Nucleus accumbens (tissue), 56 donors: ENCODE measurements at regions not wholly inside any gene's neighbourhood (a gene's known extent, or its start where the extent isn't known, plus 50 kb on each side); places are given as distances from the start of the nearest gene placed in this dataset.
"Not testable (repeated sequence)": the region's sequence is repeated elsewhere in the genome, so short reads cannot be mapped to it uniquely, and the experiment has no call there.

Source experiments
- DNase-seq, 56 donors: peaks; one replicate each; lab custom pipeline; 2025; lab: John Stamatoyannopoulos, UW

DNA sequence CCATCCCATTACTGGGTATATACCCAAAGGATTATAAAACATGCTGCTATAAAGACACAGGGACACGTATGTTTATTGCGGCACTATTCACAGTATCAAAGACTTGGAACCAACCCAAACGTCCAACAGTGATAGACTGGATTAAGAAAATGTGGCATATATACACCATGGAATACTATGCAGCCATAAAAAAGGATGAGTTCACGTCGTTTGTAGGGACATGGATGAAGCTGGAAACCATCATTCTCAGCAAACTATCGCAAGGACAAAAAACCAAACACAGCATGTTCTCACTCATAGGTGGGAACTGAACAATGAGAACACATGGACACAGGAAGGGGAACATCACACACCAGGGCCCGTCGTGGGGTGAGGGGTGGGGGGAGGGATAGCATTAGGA lies 106.1 kb downstream of the CHD1L start:
- not testable (repeated sequence) for DNase-seq

DNA sequence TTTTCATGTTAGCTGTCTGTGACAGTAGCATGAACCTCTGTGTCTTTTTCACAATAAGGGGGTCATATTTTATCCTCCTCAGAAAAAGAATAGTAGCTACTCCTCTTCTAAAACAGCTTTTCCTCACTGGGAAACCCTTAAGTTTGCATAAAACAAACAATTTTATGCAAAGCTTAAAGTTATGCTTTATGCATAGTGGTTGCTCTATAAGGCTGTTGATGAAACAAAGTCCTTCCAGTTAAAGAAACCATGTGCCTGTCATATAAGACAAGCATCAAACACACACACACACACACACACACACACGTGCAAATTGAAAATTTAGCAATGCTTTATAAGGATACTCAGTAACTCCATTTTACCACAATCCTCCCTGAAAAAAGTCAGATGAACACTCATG lies 107.0 kb downstream of the CHD1L start:
- DNase-seq, result no peak

DNA sequence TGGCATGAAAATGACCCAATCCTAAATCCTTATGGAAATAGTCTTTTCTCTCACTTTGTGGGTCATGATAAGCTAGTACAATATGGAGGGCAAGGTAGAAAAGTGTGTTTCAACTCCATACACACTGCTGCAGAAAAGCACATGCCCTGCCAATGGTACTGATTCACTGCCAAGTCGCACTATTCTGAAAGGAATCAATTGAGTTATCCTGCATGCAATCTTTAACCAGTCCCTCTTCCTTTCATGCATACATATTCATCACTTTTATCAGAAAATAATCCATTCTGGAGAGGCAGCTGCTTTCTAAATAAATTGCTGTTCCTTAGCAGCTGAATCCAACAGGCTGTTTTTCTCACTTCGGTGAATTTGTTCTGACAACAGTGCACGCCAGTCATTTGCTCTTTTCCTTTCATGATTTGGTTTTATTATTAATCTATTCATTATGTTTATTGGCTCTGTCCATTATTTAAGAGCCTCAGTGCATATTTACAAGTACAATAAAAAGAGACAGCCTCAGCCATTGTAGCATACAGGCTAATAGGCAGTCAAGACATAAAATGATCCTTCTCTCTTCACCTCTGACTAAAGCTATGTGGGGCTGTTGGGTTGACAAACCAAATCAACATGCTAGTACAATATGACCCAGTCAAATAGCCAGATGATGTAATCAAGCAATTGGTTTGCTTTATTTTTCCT lies 108.8 kb downstream of the CHD1L start:
- no peak for DNase-seq

DNA sequence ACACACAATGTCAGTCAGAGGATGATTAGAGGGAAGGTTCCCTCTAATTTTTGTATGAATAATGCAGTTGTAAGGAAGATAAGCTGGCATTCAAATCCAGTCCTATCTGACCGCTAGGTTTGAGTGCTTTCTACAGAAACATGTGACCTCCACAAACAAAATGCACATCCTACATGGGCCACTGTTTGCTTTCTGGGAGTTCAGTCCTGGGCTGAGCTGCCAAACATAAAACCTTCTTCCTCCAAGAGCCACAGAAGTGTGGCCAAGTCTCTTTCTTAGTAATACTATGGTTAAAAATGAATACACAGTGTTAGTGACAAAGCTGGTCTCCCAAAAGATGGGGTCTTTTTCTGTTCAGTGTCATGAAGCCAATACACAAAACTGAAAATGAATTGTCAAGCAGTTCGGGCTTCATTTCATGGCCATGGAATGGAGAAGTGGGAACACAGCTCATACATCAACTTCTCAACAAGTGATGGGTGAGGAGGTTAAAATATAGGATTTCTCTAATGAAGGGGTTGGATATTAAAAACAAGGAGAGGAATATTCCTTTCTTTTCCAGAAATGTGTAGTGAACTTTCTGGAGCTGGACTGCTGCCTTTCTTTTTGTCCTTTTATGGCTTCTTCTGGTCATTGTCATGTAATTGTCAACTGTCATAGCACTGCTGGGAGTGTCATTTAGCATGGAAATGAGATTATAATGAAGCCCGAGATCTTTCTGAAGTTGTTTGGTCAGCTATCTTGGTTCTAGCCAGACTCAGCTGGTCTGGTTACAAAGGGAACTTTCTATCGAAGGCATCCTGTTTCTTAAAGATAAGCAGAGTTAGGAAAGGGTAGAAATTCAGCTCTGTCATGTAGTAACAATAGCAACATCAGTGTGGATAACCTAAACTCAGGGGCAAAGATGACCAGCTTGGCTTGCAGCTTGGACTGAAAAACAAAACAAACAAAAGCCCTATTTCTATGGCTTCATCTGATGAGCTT lies 135.1 kb downstream of the CHD1L start:
- DNase-seq, result no peak

DNA sequence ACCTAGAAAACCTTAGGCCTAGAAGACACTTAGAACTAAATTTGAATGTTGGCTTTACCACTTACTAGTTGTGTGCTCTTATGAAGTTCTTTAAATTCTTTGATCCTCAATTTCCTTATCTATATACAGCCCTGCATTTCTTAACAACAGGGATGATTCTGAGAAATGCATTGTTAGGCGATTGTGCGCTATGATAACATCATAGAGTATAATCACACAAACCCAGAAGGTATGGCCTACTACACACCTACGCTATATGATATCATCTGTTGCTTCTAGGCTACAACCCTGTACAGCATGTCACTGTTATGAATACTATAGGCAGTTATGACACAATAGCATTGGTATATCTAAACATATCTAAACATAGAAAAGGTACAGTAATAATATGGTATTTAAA lies 137.4 kb downstream of the CHD1L start:
- DNase-seq, result no peak

DNA sequence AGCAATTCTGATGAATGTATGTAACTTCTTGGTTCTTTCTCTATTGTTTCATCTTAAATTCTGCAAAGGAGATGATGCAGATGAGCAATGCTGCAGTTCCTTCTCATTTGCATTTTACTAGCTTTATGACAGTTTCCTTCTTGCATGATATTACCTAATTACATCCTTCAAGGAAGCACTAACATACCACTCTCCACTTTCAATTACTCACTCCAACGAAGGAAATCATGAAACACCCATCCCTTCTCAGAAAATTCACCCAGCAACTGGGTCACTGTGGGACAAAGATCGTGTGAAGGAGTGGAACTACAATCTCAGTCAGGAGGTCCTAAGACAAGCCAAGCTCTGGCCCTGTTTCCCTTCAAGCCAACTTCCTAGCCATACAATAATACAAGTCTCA lies 142.3 kb downstream of the CHD1L start:
- no peak for DNase-seq

DNA sequence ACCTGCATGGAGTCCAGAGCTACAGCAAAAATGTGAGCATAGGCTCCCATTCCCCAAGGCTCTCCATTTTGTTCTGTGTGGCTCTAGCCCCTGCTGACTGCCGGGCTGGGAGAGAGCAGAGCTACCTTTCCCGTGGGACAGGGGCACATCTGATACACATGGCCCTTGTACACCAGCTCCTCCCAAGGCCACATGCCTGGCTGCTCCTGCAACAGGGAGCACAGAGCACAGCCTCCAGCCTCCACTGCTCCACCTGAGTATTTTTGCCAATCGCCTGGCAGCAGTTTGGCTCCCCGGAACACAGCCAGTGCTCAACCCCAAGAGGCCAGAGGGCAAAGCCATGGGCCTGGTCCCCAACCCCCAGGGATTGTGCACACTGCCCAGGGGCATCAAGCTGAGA lies 146.5 kb downstream of the CHD1L start:
- DNase-seq, result no peak

DNA sequence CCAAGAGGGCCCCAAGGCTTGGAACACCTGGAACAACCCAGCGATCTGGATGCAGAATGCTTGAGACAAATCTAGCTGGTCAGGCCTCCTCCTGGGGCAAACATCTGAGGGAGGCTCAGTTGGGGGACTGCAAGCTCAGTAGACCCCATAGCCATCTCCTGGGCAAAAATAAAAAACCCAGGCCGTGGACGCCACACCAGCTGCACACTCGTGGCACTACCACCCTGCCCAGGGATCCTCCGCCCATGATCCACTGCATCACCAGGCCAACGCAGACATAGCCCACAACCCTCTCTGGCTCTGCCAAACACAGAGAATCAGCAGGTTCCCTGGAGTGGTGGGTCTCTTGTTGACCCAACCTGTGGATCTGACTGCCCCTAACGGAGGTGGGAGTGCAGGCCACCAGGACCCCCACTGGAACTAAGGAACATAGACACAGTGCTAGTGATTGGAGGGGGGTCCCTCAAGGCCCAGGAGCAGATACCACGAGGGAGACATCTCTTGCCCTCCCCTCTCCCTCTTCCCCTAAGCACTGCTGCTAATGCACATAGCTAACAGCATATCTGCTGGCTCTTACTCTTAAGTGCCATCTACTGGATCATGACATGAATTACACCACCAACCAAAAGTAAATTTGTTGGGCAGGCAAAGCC lies 147.2 kb downstream of the CHD1L start:
- peak in 2 of 56 donors; percentile 0 for DNase-seq

DNA sequence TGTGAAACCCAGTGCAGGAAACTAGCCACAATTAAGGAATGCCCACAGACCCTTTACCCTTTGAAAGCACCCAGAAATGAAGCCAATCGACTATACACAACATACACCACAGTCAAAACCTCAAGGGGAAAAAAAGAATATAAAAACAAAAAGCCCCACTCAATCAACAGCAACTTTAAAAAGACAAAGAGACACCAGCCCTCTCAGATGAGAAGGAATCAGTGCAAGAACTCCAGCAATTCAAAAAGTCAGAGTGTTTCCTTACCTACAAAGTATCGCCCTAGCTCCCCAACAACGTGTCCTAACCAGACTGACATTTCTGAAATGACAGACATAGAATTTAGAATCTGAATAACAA lies 147.7 kb downstream of the CHD1L start:
- DNase-seq, result no peak

DNA sequence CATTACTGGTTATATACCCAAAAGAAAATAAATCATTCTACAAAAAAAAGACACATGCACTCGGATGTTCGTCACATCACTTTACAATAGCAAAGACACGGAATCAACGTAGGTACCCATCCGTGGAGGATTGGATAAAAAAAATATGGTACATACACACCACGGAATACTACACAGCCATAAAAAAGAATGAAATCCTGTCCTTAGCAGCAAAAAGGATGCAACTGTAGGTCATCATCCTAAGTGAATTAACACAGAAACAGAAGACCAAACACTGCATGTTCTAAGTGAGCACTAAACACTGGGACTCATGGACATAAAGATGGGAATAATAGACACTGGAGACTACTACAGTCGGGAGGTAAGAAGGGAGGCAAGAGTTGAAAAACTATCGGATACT lies 148.6 kb downstream of the CHD1L start:
- no peak for DNase-seq

DNA sequence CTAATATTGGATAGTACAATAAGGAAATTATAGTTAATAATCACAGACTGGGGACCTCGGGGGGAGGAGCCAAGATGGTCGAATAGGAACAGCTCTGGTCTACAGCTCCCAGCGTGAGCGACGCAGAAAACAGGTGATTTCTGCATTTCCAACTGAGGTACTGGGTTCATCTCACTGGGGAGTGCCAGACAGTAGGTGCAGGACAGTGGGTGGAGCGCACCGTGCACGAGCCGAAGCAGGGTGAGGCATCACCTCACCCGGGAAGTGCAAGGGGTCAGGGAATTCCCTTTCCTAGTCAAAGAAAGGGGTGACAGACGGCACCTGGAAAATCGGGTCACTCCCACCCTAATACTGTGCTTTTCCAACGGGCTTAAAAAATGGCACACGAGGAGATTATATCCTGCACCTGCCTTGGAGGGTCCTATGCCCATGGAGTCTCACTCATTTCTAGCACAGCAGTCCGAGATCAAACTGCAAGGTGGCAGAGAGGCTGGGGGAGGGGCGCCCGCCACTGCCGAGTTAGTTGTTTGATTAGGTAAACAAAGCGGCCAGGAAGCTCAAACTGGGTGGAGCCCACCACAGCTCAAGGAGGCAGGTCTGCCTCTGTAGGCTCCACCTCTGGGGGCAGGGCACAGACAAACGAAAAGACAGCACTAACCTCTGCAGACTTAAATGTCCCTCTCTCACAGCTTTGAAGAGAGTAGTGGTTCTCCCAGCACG lies 138.8 kb upstream of the BCL9 start:
- DNase-seq, result not testable (repeated sequence)

DNA sequence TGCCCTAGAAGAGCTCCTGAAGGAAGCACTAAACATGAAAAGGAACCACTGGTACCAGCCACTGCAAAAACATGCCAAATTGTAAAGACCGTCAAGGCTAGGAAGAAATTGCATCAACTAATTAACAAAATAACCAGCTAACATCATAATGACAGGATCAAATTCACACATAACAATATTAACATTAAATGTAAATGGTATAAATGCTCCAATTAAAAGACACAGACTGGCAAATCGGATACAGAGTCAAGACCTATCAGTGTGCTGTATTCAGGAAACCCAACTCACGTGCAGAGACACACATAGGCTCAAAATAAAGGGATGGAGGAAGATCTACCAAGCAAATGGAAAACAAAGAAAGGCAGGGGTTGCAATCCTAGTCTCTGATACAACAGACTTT lies 137.0 kb upstream of the BCL9 start:
- DNase-seq, result not testable (repeated sequence)

DNA sequence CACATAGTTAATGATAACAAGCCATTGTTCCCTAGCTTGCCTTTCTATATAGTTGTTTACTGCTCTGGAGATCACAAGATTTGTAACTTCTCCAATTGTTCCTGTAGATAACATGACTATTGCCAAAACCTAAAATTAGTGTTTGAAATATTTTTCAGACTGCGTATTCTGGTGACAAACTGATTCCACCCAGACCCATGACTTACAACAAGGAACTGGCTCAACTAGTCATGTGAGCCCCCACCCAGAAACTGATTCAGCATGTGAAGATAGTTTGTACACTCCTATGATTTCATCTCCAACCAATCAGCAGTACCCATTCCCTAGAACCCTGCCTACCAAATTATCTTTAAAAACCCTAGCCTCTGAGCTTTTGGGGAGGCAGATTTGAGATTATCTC lies 131.4 kb upstream of the BCL9 start:
- DNase-seq, result no peak

DNA sequence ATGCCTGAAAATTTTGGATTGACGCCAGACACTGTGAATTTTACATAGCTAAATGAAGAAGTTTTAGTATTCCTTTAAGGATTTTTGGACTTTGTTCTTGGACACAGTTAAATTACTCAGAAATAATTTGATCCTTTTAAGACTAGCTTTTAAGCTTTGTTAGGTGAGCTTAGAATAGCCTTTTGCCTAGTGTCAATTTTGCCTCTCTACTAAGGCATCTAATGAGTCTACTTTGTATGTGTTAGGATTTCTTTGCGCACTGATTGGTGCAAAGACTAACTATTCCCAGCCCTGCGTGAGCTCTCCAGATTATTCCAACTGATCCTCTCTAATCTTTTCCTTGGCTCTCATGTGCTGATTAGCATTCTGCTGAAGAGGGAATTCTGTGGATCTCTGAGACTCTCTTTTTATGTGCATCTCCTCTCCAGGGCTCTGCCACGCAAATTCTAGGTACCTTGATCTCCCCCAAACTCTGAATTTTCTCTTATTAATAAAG lies 128.1 kb upstream of the BCL9 start:
- DNase-seq, result no peak

DNA sequence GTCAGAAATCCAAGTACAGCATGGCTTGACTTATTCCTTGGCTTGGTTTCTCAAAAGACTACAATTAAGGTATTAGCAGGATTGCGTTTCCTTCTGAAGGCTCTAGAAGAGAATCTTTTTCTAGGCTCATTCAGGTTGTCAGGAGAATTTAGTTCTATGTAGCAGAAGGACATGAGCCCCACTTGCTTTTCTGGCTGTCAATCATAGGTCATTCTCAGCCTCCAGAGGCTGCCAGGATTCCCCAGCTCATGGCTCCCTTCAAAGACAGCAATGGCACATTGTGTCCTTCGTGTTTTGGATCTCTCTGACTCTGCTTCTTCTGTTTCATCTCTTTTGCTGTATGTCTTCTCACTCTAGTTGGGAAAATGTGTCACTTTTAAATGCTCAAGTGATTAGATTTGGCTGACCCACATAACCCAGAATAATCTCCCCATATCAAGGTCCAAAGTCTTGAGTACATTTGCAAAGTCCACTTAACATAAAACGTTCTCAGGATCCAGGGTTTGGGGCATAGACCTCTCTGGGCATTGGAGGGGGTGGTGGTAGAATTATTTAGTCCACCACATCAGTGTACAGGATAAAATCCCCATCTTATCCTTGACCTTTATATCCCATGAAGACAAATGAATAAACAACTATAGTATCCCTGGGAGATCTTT lies 126.7 kb upstream of the BCL9 start:
- no peak for DNase-seq

DNA sequence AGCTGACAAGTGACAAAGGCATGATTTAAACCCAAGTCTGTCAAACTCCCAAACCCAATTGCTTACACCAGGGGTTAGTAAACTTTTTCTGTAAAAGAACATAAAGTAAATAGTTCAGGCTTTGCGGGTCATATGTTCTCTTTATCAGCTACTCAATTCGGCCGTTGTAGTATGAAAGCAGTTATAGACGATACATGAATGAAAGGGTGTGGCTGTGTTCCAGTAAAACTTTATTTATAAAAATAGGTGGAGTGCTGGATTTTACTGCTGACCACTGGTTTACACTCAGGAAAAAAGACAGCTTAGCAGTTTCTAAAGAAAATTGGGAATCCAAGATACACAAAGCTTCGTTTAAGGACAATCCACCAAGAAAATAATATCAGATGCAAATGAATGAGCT lies 124.3 kb upstream of the BCL9 start:
- no peak for DNase-seq

DNA sequence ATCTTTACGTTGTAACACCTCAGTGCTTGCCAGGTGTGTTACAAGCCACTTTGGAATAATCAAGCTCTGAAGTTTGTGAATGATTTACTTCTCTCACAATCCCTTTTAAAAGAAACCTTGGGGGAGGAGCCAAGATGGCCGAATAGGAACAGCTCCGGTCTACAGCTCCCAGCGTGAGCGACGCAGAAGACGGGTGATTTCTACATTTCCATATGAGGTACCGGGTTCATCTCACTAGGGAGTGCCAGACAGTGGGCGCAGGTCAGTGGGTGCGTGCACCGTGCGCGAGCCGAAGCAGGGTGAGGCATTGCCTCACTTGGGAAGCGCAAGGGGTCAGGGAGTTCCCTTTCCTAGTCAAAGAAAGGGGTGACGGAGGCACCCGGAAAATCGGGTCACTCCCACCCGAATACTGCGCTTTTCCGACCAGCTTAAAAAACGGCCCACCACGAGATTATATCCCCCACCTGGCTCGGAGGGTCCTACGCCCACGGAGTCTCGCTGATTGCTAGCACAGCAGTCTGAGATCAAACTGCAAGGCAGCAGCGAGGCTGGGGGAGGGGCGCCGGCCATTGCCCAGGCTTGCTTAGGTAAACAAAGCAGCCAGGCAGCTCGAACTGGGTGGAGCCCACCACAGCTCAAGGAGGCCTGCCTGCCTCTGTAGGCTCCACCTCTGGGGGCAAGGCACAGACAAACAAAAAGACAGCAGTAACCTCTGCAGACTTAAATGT lies 118.0 kb upstream of the BCL9 start:
- DNase-seq, result not testable (repeated sequence)

DNA sequence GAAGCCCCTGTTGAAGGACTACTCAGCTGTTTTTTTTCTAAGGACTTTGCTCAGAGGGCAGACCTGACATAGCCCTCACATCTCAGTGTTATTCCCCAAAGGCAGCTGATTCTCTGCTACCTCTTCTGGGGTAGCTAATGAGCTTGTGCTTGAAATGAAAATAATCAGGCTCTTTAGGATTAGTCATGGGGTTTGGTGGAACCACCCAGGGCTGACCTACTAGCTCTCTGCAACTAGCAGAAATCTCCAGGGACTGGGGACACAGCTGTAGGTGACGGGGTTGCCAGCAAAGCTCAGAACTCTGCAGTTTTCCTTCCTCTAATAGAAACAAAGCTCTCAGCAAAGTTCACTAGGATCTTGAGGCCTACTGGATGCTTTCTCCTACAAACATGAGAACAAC lies 106.4 kb upstream of the BCL9 start:
- no peak for DNase-seq

DNA sequence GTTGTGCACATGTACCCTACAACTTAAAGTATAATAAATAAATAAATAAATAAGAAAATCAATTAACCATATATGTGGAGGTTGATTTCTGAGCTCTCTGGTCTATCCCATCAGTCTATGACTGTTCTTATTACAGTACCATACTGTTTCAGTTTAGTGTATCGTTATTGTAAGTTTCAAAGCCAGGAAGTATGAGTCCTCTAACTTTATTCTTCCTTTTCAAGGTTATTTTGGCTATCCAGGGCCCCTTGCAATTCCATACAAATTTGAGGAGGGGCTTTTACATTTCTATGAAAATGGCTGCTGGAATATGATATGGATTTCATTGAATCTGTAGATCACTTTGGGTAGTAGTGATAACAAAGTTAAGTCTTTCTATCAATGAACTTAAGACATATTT lies 96.9 kb upstream of the BCL9 start:
- no peak for DNase-seq
